ENCODE measurements at regions not wholly inside any gene's neighbourhood (a gene's known extent, or its start where the extent isn't known, plus 50 kb on each side); places are given as distances from the start of the nearest gene placed in this dataset.

DNA sequence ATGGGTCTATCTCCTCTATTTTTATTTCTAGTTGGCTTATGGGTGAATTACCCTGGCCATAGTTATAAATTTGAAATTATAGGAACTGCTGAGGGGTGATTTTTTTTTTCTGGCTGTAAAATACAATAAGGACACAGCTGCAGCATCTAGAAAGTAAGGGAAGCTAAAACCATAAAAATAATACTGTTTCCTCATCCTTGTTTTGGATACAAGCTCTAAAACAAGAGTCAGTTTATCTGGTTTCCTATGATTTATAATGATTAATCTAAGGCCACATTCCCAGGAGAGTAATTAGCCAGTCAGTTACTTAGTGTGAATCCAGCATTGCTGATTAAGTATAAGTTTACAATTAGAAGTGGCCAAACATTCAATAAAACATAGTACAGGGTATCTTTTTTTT, 219.1 kb upstream of the NBEA start:
- TF ChIP-seq RARB (CRISPR knock-in tag; IDR thresholded peaks at IDR 0.05) (no peak), TOX (CRISPR knock-in tag; IDR thresholded peaks at IDR 0.05; ENCODE audit: borderline replicate concordance) (no peak), ZFP30 (CRISPR knock-in tag; IDR thresholded peaks at IDR 0.05) (no peak), TCF4 (CRISPR knock-in tag; IDR thresholded peaks at IDR 0.05; ENCODE audit: borderline replicate concordance) (no peak), PPARA (CRISPR knock-in tag; IDR thresholded peaks at IDR 0.05; ENCODE audit: borderline replicate concordance) (no peak), ZNF70 (CRISPR knock-in tag; IDR thresholded peaks at IDR 0.05) (no peak), CSDC2 (CRISPR knock-in tag; IDR thresholded peaks at IDR 0.05) (no peak), ZNF565 (CRISPR knock-in tag; conservative IDR thresholded peaks at IDR 0.05; ENCODE audit: low read depth) (no peak)
- TF ChIP-seq, protein P1, sequence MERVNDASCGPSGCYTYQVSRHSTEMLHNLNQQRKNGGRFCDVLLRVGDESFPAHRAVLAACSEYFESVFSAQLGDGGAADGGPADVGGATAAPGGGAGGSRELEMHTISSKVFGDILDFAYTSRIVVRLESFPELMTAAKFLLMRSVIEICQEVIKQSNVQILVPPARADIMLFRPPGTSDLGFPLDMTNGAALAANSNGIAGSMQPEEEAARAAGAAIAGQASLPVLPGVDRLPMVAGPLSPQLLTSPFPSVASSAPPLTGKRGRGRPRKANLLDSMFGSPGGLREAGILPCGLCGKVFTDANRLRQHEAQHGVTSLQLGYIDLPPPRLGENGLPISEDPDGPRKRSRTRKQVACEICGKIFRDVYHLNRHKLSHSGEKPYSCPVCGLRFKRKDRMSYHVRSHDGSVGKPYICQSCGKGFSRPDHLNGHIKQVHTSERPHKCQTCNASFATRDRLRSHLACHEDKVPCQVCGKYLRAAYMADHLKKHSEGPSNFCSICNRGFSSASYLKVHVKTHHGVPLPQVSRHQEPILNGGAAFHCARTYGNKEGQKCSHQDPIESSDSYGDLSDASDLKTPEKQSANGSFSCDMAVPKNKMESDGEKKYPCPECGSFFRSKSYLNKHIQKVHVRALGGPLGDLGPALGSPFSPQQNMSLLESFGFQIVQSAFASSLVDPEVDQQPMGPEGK (CRISPR knock-in tag; IDR thresholded peaks at IDR 0.05; ENCODE audit: borderline replicate concordance) = no peak
- ATAC-seq = no peak

DNA sequence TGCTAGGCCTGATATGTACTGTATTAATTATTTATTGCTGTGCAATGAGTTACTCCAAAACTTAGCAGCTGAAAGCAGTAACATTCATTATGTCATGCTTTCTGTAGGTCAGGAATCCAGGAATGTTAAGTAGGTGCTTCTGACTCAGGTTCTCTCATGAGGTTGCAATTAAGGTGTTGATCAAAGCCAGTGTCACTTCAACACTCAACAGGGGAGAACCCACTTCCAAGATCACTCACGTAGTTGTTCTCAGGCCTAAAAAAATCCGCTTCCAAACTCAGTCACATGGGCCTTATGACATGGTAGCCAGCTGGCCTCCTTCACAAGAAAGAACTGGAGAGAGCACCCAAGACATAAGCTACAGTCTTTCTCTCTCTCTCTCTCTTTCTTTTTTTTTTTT, 211.1 kb upstream of the NBEA start:
- no peak for ATAC-seq
- 0 out of 2 replicates have a peak, but pooled peaks have one; percentile 7 for TF ChIP-seq ISL1 (CRISPR knock-in tag; IDR thresholded peaks at IDR 0.05)
- no peak for TF ChIP-seq ZNF70 (CRISPR knock-in tag; IDR thresholded peaks at IDR 0.05)

DNA sequence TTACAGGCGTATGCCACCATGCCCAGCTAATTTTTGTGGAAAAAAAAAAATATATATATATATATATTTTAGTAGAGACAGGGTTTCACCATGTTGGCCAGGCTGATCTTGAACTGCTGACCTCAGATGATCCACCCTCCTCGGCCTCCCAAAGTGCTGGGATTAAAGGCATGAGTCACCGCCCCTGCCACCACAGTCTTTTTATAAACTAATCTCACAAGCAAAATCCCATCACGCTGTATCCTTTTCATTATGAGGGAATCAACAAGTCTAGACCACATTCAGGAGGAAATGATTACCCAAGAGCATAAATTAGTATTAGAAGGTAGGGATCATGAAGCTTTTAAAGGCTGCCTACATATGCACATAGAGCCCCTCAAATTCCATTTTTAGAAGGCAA, 210.6 kb upstream of the NBEA start:
- TF ChIP-seq, protein P2, sequence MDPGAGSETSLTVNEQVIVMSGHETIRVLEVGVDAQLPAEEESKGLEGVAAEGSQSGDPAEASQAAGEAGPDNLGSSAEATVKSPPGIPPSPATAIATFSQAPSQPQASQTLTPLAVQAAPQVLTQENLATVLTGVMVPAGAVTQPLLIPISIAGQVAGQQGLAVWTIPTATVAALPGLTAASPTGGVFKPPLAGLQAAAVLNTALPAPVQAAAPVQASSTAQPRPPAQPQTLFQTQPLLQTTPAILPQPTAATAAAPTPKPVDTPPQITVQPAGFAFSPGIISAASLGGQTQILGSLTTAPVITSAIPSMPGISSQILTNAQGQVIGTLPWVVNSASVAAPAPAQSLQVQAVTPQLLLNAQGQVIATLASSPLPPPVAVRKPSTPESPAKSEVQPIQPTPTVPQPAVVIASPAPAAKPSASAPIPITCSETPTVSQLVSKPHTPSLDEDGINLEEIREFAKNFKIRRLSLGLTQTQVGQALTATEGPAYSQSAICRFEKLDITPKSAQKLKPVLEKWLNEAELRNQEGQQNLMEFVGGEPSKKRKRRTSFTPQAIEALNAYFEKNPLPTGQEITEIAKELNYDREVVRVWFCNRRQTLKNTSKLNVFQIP (CRISPR knock-in tag; IDR thresholded peaks at IDR 0.05; ENCODE audit: borderline replicate concordance, low read depth) = no peak
- TF ChIP-seq ZNF8 (CRISPR knock-in tag; IDR thresholded peaks at IDR 0.05) (no peak), TOX (CRISPR knock-in tag; IDR thresholded peaks at IDR 0.05; ENCODE audit: borderline replicate concordance) (no peak), ESRRG (CRISPR knock-in tag; IDR thresholded peaks at IDR 0.05) (no peak)
- TF ChIP-seq, protein P3, sequence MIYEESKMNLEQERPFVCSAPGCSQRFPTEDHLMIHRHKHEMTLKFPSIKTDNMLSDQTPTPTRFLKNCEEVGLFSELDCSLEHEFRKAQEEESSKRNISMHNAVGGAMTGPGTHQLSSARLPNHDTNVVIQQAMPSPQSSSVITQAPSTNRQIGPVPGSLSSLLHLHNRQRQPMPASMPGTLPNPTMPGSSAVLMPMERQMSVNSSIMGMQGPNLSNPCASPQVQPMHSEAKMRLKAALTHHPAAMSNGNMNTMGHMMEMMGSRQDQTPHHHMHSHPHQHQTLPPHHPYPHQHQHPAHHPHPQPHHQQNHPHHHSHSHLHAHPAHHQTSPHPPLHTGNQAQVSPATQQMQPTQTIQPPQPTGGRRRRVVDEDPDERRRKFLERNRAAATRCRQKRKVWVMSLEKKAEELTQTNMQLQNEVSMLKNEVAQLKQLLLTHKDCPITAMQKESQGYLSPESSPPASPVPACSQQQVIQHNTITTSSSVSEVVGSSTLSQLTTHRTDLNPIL (CRISPR knock-in tag; IDR thresholded peaks at IDR 0.05; ENCODE audit: low read depth) = no peak
- no peak for ATAC-seq

DNA sequence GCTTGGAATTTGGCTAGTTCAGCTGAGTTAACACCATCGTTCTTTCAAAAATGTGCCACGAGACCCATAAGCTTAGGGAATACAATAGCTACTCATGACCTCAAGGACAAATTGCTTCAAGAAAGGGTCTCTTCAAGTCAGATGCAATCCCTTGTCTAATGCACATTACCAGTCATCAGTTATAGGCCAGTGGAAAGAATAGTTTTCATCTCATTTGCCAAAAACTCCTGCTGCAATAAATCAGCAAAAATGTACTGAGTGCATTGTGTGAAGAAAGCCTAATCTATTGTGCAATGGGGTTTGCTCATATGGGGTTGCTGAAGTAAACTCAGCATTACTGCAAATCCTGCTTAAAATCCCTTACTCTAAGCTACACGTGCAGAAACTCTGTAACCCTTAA, 208.3 kb upstream of the NBEA start:
- no peak for ATAC-seq
- TF ChIP-seq ISL1 (CRISPR knock-in tag; IDR thresholded peaks at IDR 0.05) (peak; percentile 35), ARNTL (CRISPR knock-in tag; IDR thresholded peaks at IDR 0.05; ENCODE audit: borderline replicate concordance, low read depth) (no peak)

DNA sequence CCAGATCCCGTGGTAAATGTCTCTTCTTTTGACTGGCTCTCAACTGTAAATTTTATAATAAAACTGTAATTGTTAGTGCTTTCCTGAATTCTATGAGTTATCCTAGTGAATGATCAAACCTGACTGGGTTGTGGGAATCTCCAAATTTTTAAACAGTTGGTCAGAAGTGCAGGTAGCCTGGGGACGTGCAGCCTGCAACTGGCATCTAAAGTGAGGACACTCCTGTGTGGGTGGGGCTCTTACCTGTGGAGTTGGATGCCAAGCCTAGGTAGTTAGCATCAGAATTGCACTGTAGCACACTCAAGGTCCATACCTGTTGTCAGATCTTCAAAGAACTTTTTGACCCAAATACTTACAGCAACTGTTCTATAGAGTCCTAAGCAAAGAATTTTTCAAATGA, 207.1 kb upstream of the NBEA start:
- TF ChIP-seq ESRRG (CRISPR knock-in tag; IDR thresholded peaks at IDR 0.05) (no peak), ZNF8 (CRISPR knock-in tag; IDR thresholded peaks at IDR 0.05) (no peak), PPARA (CRISPR knock-in tag; IDR thresholded peaks at IDR 0.05; ENCODE audit: borderline replicate concordance) (no peak), CSDC2 (CRISPR knock-in tag; IDR thresholded peaks at IDR 0.05) (no peak), TOX (CRISPR knock-in tag; IDR thresholded peaks at IDR 0.05; ENCODE audit: borderline replicate concordance) (no peak), ARNTL (CRISPR knock-in tag; IDR thresholded peaks at IDR 0.05; ENCODE audit: borderline replicate concordance, low read depth) (no peak), TCF4 (CRISPR knock-in tag; IDR thresholded peaks at IDR 0.05; ENCODE audit: borderline replicate concordance) (no peak), ZNF70 (CRISPR knock-in tag; IDR thresholded peaks at IDR 0.05) (no peak), ZFP30 (CRISPR knock-in tag; IDR thresholded peaks at IDR 0.05) (no peak), ZNF565 (CRISPR knock-in tag; conservative IDR thresholded peaks at IDR 0.05; ENCODE audit: low read depth) (no peak), OSR1 (CRISPR knock-in tag; IDR thresholded peaks at IDR 0.05) (no peak), RARB (CRISPR knock-in tag; IDR thresholded peaks at IDR 0.05) (no peak), SNAI2 (CRISPR knock-in tag; IDR thresholded peaks at IDR 0.05) (no peak), ISL1 (CRISPR knock-in tag; IDR thresholded peaks at IDR 0.05) (no peak)
- TF ChIP-seq, protein P4, sequence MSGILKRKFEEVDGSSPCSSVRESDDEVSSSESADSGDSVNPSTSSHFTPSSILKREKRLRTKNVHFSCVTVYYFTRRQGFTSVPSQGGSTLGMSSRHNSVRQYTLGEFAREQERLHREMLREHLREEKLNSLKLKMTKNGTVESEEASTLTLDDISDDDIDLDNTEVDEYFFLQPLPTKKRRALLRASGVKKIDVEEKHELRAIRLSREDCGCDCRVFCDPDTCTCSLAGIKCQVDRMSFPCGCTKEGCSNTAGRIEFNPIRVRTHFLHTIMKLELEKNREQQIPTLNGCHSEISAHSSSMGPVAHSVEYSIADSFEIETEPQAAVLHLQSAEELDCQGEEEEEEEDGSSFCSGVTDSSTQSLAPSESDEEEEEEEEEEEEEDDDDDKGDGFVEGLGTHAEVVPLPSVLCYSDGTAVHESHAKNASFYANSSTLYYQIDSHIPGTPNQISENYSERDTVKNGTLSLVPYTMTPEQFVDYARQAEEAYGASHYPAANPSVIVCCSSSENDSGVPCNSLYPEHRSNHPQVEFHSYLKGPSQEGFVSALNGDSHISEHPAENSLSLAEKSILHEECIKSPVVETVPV (CRISPR knock-in tag; IDR thresholded peaks at IDR 0.05) = no peak
- TF ChIP-seq, protein P3 (CRISPR knock-in tag; IDR thresholded peaks at IDR 0.05; ENCODE audit: low read depth) = no peak
- TF ChIP-seq, protein P5, sequence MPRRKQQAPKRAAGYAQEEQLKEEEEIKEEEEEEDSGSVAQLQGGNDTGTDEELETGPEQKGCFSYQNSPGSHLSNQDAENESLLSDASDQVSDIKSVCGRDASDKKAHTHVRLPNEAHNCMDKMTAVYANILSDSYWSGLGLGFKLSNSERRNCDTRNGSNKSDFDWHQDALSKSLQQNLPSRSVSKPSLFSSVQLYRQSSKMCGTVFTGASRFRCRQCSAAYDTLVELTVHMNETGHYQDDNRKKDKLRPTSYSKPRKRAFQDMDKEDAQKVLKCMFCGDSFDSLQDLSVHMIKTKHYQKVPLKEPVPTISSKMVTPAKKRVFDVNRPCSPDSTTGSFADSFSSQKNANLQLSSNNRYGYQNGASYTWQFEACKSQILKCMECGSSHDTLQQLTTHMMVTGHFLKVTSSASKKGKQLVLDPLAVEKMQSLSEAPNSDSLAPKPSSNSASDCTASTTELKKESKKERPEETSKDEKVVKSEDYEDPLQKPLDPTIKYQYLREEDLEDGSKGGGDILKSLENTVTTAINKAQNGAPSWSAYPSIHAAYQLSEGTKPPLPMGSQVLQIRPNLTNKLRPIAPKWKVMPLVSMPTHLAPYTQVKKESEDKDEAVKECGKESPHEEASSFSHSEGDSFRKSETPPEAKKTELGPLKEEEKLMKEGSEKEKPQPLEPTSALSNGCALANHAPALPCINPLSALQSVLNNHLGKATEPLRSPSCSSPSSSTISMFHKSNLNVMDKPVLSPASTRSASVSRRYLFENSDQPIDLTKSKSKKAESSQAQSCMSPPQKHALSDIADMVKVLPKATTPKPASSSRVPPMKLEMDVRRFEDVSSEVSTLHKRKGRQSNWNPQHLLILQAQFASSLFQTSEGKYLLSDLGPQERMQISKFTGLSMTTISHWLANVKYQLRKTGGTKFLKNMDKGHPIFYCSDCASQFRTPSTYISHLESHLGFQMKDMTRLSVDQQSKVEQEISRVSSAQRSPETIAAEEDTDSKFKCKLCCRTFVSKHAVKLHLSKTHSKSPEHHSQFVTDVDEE (CRISPR knock-in tag; IDR thresholded peaks at IDR 0.05) = no peak
- TF ChIP-seq, protein P2 (CRISPR knock-in tag; IDR thresholded peaks at IDR 0.05; ENCODE audit: borderline replicate concordance, low read depth) = no peak
- no peak for ATAC-seq

Measured in SK-N-SH treated with all-trans-retinoic acid at 6 μM for 48 hours (cell line).